Calu3 (cell line): ENCODE measurements at regions not wholly inside any gene's neighbourhood (a gene's known extent, or its start where the extent isn't known, plus 50 kb on each side); places are given as distances from the start of the nearest gene placed in this dataset.

Experiments
- BruUV-seq: library from RNA; stranded (reverse); fragments of 400-500 nt; replicated peaks from 2 replicates; lab custom pipeline; 2021; lab: Mats Ljungman, UMichigan
- CTCF ChIA-PET: fragments of 300-600 bp; sonication (Branson Sonifier 250); formaldehyde crosslinking; loops from one replicate; lab custom pipeline; 2022; ENCODE audit warnings: antibody characterized with exemption; lab: Charles Lee
- DNase-seq: peaks from one replicate; pipeline ENCODE4 v3.0.0; 2022
- H3K27ac Mint-ChIP-seq: one replicate; pipeline ENCODE4 v1.8.0; 2022; ENCODE audit warnings: mixed read lengths; ENCODE audit not compliant: unreplicated experiment
- H3K27me3 Mint-ChIP-seq: one replicate; pipeline ENCODE4 v1.8.0; 2022; ENCODE audit warnings: mixed read lengths; ENCODE audit not compliant: unreplicated experiment
- H3K36me3 Mint-ChIP-seq: one replicate; pipeline ENCODE4 v1.8.0; 2022; ENCODE audit warnings: mild to moderate bottlenecking, moderate library complexity, mixed read lengths; ENCODE audit not compliant: insufficient read depth, unreplicated experiment
- H3K4me1 Mint-ChIP-seq: one replicate; pipeline ENCODE4 v1.8.0; 2022; ENCODE audit warnings: mild to moderate bottlenecking, low read depth, mixed read lengths; ENCODE audit not compliant: unreplicated experiment
- H3K4me3 Mint-ChIP-seq: one replicate; pipeline ENCODE4 v1.8.0; 2022; ENCODE audit warnings: mild to moderate bottlenecking, low read depth, moderate library complexity, mixed read lengths; ENCODE audit not compliant: unreplicated experiment
- H3K9me3 Mint-ChIP-seq: one replicate; pipeline ENCODE4 v1.8.0; 2022; ENCODE audit warnings: low read depth, mixed read lengths; ENCODE audit not compliant: unreplicated experiment
- intact Hi-C: fragments of 100-400 bp; cut with micrococcal nuclease; formaldehyde crosslinking; loops from one replicate; pipeline ENCODE4 v1.10.0; 2022; ENCODE audit not compliant: unreplicated experiment
- TF ChIP-seq, protein P1 (sequence below): fragments of 200-600 bp; IDR thresholded peaks from one replicate; pipeline ENCODE4 v1.8.0; 2022; ENCODE audit warnings: antibody characterized with exemption; ENCODE audit not compliant: unreplicated experiment

DNA sequence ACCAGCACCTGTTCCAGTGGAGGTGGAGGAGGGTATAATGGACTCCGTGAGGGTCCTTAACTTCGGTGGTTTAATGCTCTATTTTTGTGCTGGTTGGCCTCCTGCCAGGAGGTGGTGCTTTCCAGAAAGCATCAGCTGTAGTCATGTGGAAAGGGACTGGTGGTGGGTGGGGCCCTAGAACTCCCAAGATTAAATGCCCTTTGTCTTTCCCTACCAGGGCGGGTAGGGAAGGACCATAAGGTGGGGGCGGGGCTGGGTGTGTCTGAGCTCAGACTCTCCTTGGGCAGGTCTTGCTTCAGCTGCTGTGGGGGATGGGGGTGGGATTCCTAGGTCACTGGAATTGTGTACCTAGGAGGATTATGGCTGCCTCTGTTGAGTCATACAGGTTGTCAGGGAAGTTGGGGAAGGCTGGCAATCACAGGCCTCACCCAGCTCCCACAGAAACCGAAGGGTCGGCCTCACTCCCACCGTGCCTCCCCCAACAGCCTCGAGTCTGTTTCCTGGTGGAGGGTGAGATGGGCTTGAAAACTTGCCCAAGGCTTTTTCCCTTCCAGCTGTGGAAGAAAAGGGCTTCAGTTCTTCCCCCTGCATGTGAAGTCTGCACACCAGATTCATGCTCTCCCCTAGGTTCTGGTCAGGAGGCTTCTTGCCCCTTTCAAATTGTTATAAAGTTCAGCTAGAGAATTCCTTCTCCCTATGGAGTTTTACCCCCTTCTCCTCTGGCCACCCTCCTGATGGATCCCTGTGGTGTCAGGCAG, 60.3 kb upstream of the CLDN10 start:
- H3K36me3 Mint-ChIP-seq = no peaks in the 10 kb centered on the region
- BruUV-seq = no TSS peak
- no peaks in the 10 kb centered on the region for H3K27me3 Mint-ChIP-seq
- peak; percentile 42 for DNase-seq
- no peak overlapping the region for H3K4me3 Mint-ChIP-seq
- intact Hi-C loops = loop anchor here (5.0 kb wide), 1 partner anchor 125 kb away; no protein-coding TSS in a partner anchor
- no peaks in the 10 kb centered on the region for H3K4me1 Mint-ChIP-seq
- CTCF ChIA-PET = interaction anchor here (0.6 kb wide), 1 partner anchor 328 kb away, joined by 3 read pairs; no protein-coding TSS in a partner anchor
- no peaks in the 10 kb centered on the region for H3K9me3 Mint-ChIP-seq
- peak overlapping the region; percentile 36 for H3K27ac Mint-ChIP-seq
- TF ChIP-seq, protein P1, sequence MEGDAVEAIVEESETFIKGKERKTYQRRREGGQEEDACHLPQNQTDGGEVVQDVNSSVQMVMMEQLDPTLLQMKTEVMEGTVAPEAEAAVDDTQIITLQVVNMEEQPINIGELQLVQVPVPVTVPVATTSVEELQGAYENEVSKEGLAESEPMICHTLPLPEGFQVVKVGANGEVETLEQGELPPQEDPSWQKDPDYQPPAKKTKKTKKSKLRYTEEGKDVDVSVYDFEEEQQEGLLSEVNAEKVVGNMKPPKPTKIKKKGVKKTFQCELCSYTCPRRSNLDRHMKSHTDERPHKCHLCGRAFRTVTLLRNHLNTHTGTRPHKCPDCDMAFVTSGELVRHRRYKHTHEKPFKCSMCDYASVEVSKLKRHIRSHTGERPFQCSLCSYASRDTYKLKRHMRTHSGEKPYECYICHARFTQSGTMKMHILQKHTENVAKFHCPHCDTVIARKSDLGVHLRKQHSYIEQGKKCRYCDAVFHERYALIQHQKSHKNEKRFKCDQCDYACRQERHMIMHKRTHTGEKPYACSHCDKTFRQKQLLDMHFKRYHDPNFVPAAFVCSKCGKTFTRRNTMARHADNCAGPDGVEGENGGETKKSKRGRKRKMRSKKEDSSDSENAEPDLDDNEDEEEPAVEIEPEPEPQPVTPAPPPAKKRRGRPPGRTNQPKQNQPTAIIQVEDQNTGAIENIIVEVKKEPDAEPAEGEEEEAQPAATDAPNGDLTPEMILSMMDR = no peak

DNA sequence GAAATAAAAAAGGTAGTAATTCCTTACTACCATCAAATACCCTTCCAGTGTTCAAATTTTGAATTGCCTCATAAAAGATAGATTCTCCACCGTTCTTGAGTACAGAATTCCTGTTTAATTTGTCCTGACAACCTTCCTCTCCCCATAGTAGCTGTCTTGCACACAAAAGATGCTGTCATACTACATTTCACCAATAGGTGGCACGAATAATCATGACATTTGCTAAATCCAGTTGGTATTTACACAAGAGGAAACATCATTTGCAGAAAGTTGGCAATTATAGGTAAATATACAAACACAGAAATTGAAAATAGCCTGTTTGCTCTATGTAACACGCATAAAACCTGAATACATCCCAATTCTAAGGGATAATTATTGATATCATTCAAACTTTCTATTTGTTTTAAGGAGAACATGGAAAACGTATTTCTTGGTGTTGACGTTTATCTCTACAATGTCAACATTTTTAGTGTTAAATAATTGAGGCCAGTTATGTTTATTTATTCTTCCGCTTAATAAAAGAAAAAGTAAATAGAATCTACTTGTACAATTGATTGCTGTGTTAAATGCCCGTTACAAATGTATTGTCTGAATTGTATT, 58.3 kb upstream of the CLDN10 start:
- Mint-ChIP-seq H3K4me1 (no peaks in the 10 kb centered on the region), H3K36me3 (no peaks in the 10 kb centered on the region)

DNA sequence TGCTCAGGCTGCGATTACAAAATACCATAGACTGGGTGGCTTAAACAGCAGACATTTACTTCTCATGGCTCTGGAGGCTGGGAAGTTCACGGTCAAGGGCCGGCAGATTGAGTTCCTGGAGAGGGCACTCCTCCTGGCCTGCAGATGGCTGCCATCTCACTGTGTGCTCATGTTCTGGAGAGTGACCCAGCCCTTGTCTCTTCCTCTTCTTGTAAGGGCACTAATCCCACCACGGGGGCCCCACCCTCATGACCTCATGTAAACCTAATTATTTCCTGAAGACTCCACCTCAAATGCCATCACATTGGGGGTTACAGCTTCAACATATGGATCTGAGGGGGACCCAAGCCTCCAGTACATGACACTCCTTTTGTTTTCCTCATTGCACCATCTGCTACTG, 56.0 kb upstream of the CLDN10 start:
- Mint-ChIP-seq H3K27me3 (no peaks in the 10 kb centered on the region), H3K4me3 (no peak overlapping the region), H3K4me1 (no peaks in the 10 kb centered on the region), H3K27ac (no peak overlapping the region), H3K9me3 (no peaks in the 10 kb centered on the region), H3K36me3 (no peaks in the 10 kb centered on the region)
- TF ChIP-seq, protein P1 = no peak
- intact Hi-C loops = no loop called here
- CTCF ChIA-PET = no interaction called here
- no peak for DNase-seq
- BruUV-seq = no TSS peak

More for the DNA sequence above, 58.3 kb upstream of the CLDN10 start:
- intact Hi-C loops = loop anchor here (5.0 kb wide), 1 partner anchor 123 kb away; no protein-coding TSS in a partner anchor
- CTCF ChIA-PET = no interaction called here
- no peak overlapping the region for H3K4me3 Mint-ChIP-seq
- H3K27me3 Mint-ChIP-seq = no peaks in the 10 kb centered on the region
- no peaks in the 10 kb centered on the region for H3K9me3 Mint-ChIP-seq
- no peak overlapping the region for H3K27ac Mint-ChIP-seq
- TF ChIP-seq, protein P1 = no peak
- peak; percentile 16 for DNase-seq
- no TSS peak for BruUV-seq

DNA sequence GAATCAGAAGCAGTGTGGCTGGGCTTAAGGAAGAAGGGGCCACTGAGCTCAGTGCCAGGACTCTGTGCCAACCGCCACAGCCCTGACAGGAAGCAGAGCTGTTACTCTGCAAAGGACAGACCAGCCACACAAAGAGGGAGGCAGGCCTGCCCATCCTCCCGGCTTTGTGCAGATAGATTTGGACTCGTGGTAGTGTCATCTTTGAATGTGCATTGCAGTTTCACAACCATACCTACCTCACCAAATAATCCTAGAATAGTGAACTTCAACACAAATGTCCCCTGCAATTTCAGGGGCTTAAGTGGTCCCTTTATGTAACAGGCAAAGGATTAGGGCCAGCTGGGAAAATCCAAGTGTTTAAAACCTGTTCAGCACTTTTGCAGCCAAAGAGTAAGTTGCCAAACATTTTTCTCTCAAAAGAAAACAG, 55.1 kb upstream of the CLDN10 start:
- CTCF ChIA-PET = no interaction called here
- Mint-ChIP-seq H3K27me3 (no peaks in the 10 kb centered on the region), H3K4me3 (no peak overlapping the region), H3K36me3 (no peaks in the 10 kb centered on the region), H3K9me3 (no peaks in the 10 kb centered on the region), H3K27ac (no peak overlapping the region), H3K4me1 (no peaks in the 10 kb centered on the region)
- no TSS peak for BruUV-seq
- no peak for DNase-seq
- TF ChIP-seq, protein P1 = no peak
- intact Hi-C loops = no loop called here
